Endothelial cell of umbilical vein (primary cell): ENCODE measurements at regions not wholly inside any gene's neighbourhood (a gene's known extent, or its start where the extent isn't known, plus 50 kb on each side); places are given as distances from the start of the nearest gene placed in this dataset.

ENCODE experiments used
- MYC ChIP-seq: IDR thresholded peaks from one replicate; pipeline ENCODE4 v1.6.1; 2011; ENCODE audit warnings: mild to moderate bottlenecking, low read depth, low read length
- POLR2A ChIP-seq: IDR thresholded peaks from 2 replicates; pipeline ENCODE4 v1.6.1; 2012; ENCODE audit warnings: low read depth, mild to moderate bottlenecking, control low read depth, low read length
- TF ChIP-seq, protein P1 (sequence below), 2 donors: IDR thresholded peaks; 1 replicate in 1 of 2; 2 replicates in 1 of 2; pipeline ENCODE4 v1.5.1; 2011; ENCODE audit warnings: low read length in 2 of 2, mild to moderate bottlenecking in 2 of 2, moderate library complexity in 2 of 2, control low read depth in 1 of 2, inconsistent platforms in 1 of 2, low read depth in 1 of 2; ENCODE audit not compliant: insufficient read depth in 1 of 2; ENCODE audit errors: extremely low read depth in 1 of 2

DNA sequence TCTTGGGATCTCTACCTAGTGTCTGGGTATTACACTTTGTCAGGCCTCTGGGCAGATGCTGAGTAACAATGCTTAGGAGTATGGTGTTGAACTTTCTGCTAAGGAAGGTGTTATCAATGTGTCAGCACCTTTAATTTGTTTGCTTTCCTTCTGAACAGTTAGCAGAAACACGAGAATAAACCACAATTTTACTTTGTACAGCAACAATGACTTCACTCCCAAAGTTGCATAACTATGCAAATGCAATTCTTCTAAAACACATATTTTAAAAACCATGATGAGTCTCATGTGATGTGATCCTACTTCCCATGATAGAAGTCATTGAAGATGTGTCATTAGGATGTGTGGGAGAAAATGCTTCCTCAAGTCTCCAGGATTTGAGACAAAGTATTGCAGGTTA lies 155.0 kb downstream of the POSTN start:
- TF ChIP-seq MYC (no peak), POLR2A (no peak)
- TF ChIP-seq, protein P1, sequence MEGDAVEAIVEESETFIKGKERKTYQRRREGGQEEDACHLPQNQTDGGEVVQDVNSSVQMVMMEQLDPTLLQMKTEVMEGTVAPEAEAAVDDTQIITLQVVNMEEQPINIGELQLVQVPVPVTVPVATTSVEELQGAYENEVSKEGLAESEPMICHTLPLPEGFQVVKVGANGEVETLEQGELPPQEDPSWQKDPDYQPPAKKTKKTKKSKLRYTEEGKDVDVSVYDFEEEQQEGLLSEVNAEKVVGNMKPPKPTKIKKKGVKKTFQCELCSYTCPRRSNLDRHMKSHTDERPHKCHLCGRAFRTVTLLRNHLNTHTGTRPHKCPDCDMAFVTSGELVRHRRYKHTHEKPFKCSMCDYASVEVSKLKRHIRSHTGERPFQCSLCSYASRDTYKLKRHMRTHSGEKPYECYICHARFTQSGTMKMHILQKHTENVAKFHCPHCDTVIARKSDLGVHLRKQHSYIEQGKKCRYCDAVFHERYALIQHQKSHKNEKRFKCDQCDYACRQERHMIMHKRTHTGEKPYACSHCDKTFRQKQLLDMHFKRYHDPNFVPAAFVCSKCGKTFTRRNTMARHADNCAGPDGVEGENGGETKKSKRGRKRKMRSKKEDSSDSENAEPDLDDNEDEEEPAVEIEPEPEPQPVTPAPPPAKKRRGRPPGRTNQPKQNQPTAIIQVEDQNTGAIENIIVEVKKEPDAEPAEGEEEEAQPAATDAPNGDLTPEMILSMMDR (IDR thresholded peaks at IDR 0.05; ENCODE audit: extremely low read depth in 1 of 2, insufficient read depth in 1 of 2, low read depth in 1 of 2, low read length in 2 of 2): no peak
